ENCODE measurements at regions not wholly inside any gene's neighbourhood (a gene's known extent, or its start where the extent isn't known, plus 50 kb on each side); places are given as distances from the start of the nearest gene placed in this dataset.

DNA sequence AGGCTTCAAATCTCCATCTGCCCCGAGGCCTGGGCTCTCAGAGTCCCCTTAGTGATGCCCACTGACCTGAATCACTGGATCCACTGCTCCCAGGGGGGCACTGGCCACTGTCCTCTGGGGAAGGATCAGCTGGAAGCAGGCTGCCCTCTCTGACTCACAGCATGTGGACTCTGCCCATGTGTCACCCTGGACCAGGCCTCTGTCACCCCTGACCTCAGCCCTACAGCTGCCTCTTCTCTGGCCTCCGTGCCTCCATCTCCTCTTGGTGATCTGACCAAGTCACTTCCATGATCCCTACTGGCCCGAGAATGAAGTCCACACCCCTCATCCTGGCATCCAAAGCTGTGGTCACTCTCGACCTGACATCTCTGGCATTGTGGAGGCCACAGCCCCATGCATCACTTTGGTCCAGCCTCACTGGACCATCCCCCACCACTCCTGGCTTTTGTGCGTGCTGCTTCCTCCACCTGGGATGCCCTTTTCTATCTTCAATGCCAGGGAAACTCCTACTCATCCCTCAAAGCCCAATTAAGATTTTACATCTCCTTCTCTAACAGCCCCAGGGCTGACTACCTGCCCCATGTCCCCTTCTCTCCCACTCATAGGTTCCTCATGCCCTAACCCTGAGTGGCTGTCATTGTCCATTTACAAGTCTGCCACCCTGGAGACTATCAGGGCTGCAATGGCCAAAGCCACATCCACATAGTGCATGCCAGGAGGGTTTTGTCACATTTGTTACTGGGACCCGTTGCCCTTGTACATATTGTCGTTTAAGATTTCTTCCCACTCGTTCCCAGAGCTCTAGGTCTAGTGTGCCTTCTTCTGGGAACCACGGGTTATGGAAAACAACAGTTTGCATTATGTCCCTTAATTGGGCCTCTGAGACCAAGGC, 685.0 kb downstream of the MATN1 start:
- no peak overlapping the region for H3K4me3 ChIP-seq (replicated peaks in 1 of 3; ENCODE audit: insufficient read depth in 1 of 3, low read depth in 2 of 3, low read length in 3 of 3)
- 52% methylated on average over 8 of the region's 9 CpGs for WGBS (ENCODE audit: low lambda C conversion rate)
- in situ Hi-C loops (cut with HindIII; ENCODE audit: extremely low pct_ligation_motif_present, low pct_unique_long_range_greater_than_20kb), result no loop called here
- intact Hi-C loops (cut with micrococcal nuclease; ENCODE audit: unreplicated experiment), result no loop called here
- no peaks in the 10 kb centered on the region for H3K79me2 ChIP-seq (ENCODE audit: insufficient read depth, low read length)
- CTCF ChIA-PET (ENCODE audit: low intra/inter-chr PET ratio, low total read pairs), result no interaction called here
- DNase-seq (ENCODE audit: low spot score) (no peak), FAIRE-seq (no peak), ATAC-seq (no peak)
- TF ChIP-seq, protein P1, sequence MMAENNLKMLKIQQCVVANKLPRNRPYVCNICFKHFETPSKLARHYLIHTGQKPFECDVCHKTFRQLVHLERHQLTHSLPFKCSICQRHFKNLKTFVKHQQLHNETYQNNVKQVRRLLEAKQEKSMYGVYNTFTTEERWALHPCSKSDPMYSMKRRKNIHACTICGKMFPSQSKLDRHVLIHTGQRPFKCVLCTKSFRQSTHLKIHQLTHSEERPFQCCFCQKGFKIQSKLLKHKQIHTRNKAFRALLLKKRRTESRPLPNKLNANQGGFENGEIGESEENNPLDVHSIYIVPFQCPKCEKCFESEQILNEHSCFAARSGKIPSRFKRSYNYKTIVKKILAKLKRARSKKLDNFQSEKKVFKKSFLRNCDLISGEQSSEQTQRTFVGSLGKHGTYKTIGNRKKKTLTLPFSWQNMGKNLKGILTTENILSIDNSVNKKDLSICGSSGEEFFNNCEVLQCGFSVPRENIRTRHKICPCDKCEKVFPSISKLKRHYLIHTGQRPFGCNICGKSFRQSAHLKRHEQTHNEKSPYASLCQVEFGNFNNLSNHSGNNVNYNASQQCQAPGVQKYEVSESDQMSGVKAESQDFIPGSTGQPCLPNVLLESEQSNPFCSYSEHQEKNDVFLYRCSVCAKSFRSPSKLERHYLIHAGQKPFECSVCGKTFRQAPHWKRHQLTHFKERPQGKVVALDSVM (CRISPR knock-in tag; IDR thresholded peaks at IDR 0.05), result peak; percentile 55; the same call in 1 of the 2 replicates
- TF ChIP-seq BHLHE40 (IDR thresholded peaks at IDR 0.05; ENCODE audit: low read length), result no peak
- peak in 1 of 2 experiments; percentile 28; a peak in 1 of 4 replicates for TF ChIP-seq NR2F1 (CRISPR knock-in tag; IDR thresholded peaks at IDR 0.05)
- no peak overlapping the region for H3K4me2 ChIP-seq (ENCODE audit: low read depth, low read length)
- no peaks in the 10 kb centered on the region for H3K9me3 ChIP-seq (ENCODE audit: low read length)
- H3K27me3 ChIP-seq (ENCODE audit: control insufficient read depth in 1 of 2, insufficient read depth in 2 of 2, low read length in 2 of 2), result no peaks in the 10 kb centered on the region
- no peak overlapping the region for H2AFZ ChIP-seq (ENCODE audit: low read length)
- no TSS peak for BruUV-seq (replicated peaks)
- no peaks in the 10 kb centered on the region for H4K20me1 ChIP-seq (ENCODE audit: insufficient read depth, low read length)
- no peak overlapping the region for H3K9ac ChIP-seq (ENCODE audit: insufficient read depth, low read depth, low read length)
- POLR2A ChIA-PET, result no interaction called here
- no peak overlapping the region for H3K27ac ChIP-seq (ENCODE audit: extremely low read length, insufficient read depth, low read length)
- H3K4me1 ChIP-seq (ENCODE audit: insufficient read depth, low read length), result peaks cover 9% of the 10 kb centered on the region
- no peaks in the 10 kb centered on the region for H3K36me3 ChIP-seq (replicated peaks in 1 of 2; ENCODE audit: control insufficient read depth in 1 of 2, insufficient read depth in 2 of 2, low read length in 2 of 2)
